K562 (cell line): ENCODE measurements at regions not wholly inside any gene's neighbourhood (a gene's known extent, or its start where the extent isn't known, plus 50 kb on each side); places are given as distances from the start of the nearest gene placed in this dataset.

Source experiments
- ATAC-seq: fragments of 200-7000 bp; cut with Tn5 transposase; 3 replicates; pipeline ENCODE4 v1.9.1; 2020; ENCODE audit warnings: moderate library complexity
- BruUV-seq: library from RNA; stranded (reverse); fragments of 400-500 nt; replicated peaks from 2 replicates; lab custom pipeline; 2021; lab: Mats Ljungman, UMichigan
- CTCF ChIA-PET: fragments of 300-600 bp; formaldehyde crosslinking; extraction: SDS; loops from one replicate; lab custom pipeline; 2021; ENCODE audit warnings: low intra/inter-chr PET ratio; lab: Yijun Ruan, JAX
- POLR2A ChIA-PET: fragments of 300-600, 350-650 bp; sonication (Branson Sonifier 250); formaldehyde crosslinking; extraction: SDS; loops from one replicate; lab custom pipeline; 2021; ENCODE audit warnings: antibody characterized with exemption, inconsistent platforms; lab: Yijun Ruan, JAX
- DNase-seq, 4 experiments: peaks; one replicate each; pipeline versions ENCODE4 v3.0.0 to v3.0.0-alpha.2; 2011 to 2018; ENCODE audit warnings: low spot score in 3 of 4, mixed read lengths in 3 of 4; ENCODE audit errors: extremely low read depth in 1 of 4
- FAIRE-seq: peaks from 2 replicates; lab custom pipeline; 2011; peaks lifted over from hg19 to GRCh38; lab: Jason Lieb, UNC
- H2AFZ ChIP-seq: 2 replicates; pipeline ENCODE4 v1.6.0; 2011; ENCODE audit warnings: low read depth, low read length, control low read depth, inconsistent platforms
- H3K27ac ChIP-seq: fragments of 200-600 bp; 3 replicates; pipeline ENCODE4 v1.8.0; 2011; ENCODE audit warnings: low read depth, mild to moderate bottlenecking, control low read depth, inconsistent platforms, low read length, moderate library complexity, mixed read lengths; ENCODE audit errors: extremely low read depth
- H3K27me3 ChIP-seq, 2 experiments: fragments of 300-600 bp in 1 of 2; 2 replicates in 1 of 2; 3 replicates in 1 of 2; pipeline versions ENCODE4 v1.6.0 to v1.8.0; 2011; ENCODE audit warnings: inconsistent platforms in 2 of 2, low read length in 2 of 2, mild to moderate bottlenecking in 1 of 2, mixed read lengths in 1 of 2, moderate library complexity in 1 of 2; ENCODE audit not compliant: control insufficient read depth in 2 of 2, insufficient read depth in 2 of 2
- H3K36me3 ChIP-seq: fragments of 300-600 bp; 3 replicates; pipeline ENCODE4 v1.8.0; 2011; ENCODE audit warnings: mild to moderate bottlenecking, low read length, inconsistent platforms; ENCODE audit not compliant: control insufficient read depth, insufficient read depth
- H3K4me1 ChIP-seq, 2 experiments: fragments of 200-600 bp in 1 of 2; replicated peaks in 1 of 2; 2 replicates in 1 of 2; 3 replicates in 1 of 2; pipeline versions ENCODE4 v1.5.1 to v1.8.0; 2011; ENCODE audit warnings: inconsistent platforms in 2 of 2, low read length in 2 of 2, mild to moderate bottlenecking in 1 of 2, mixed read lengths in 1 of 2, moderate library complexity in 1 of 2; ENCODE audit not compliant: control insufficient read depth in 2 of 2, insufficient read depth in 2 of 2
- H3K4me2 ChIP-seq: 2 replicates; pipeline ENCODE4 v1.6.1; 2011; ENCODE audit warnings: low read length, control low read depth, inconsistent platforms, mixed read lengths; ENCODE audit not compliant: insufficient read depth
- H3K4me3 ChIP-seq: fragments of 200-600 bp; sonication (generic), shearing (Covaris generic); 2 replicates; pipeline ENCODE4 v1.5.1; 2016; ENCODE audit warnings: control low read depth, inconsistent platforms
- H3K79me2 ChIP-seq: fragments of 200-600 bp; 3 replicates; pipeline ENCODE4 v1.8.0; 2011; ENCODE audit warnings: low read length, inconsistent platforms; ENCODE audit not compliant: control insufficient read depth, insufficient read depth
- H3K9ac ChIP-seq, 2 experiments: 2 replicates each; pipeline versions ENCODE4 v1.6.0 to v1.6.1; 2011; ENCODE audit warnings: low read depth in 2 of 2, low read length in 2 of 2, control low read depth in 1 of 2, inconsistent platforms in 1 of 2, mild to moderate bottlenecking in 1 of 2, mixed read lengths in 1 of 2; ENCODE audit not compliant: insufficient read depth in 1 of 2
- H3K9me1 ChIP-seq: one replicate; pipeline ENCODE4 v1.6.0; 2011; ENCODE audit warnings: inconsistent platforms, mild to moderate bottlenecking, low read length, moderate library complexity; ENCODE audit not compliant: control insufficient read depth, insufficient read depth
- H3K9me3 ChIP-seq: replicated peaks from 2 replicates; pipeline ENCODE4 v1.5.1; 2011; ENCODE audit warnings: low read depth, low read length, inconsistent platforms; ENCODE audit not compliant: control insufficient read depth, insufficient read depth
- H4K20me1 ChIP-seq: replicated peaks from 2 replicates; pipeline ENCODE4 v1.6.1; 2011; ENCODE audit warnings: low read length, inconsistent platforms, mixed read lengths; ENCODE audit not compliant: control insufficient read depth, insufficient read depth
- ATF2 ChIP-seq: sonication (generic); formaldehyde crosslinking; IDR thresholded peaks from 2 replicates; pipeline ENCODE4 v1.8.1; 2022; ENCODE audit warnings: missing genetic modification reagents
- BRD4 ChIP-seq: fragments of 200-600 bp; sonication (generic); IDR thresholded peaks from 2 replicates; pipeline ENCODE4 v1.6.1; 2017; ENCODE audit warnings: inconsistent platforms
- CEBPG ChIP-seq, 3 experiments: fragments of 200-800 bp in 1 of 3; sonication (Bioruptor generic) in 1 of 3; sonication (generic) in 1 of 3; formaldehyde crosslinking in 1 of 3; IDR thresholded peaks in 2 of 3; conservative IDR thresholded peaks in 1 of 3; 2 replicates each; pipeline versions ENCODE4 v1.6.1 to v1.8.0; 2016 to 2022; ENCODE audit warnings: missing compliant biosample characterization in 2 of 3, missing genetic modification characterization in 2 of 3, mild to moderate bottlenecking in 1 of 3, missing genetic modification reagents in 1 of 3
- E2F3 ChIP-seq: fragments of 250-450 bp; sonication (Bioruptor Pico); IDR thresholded peaks from 2 replicates; pipeline ENCODE4 v1.4.0; 2020; ENCODE audit warnings: mild to moderate bottlenecking
- HDAC3 ChIP-seq: fragments of 450-650 bp; IDR thresholded peaks from 2 replicates; pipeline ENCODE4 v1.6.1; 2018; ENCODE audit warnings: borderline replicate concordance, mild to moderate bottlenecking, moderate library complexity; ENCODE audit not compliant: partially characterized antibody
- JUN ChIP-seq, 2 experiments: sonication (generic) in 1 of 2; formaldehyde crosslinking in 1 of 2; IDR thresholded peaks; 2 replicates each; pipeline versions ENCODE4 v1.6.1 to v1.8.0; 2012 to 2022; ENCODE audit warnings: borderline replicate concordance in 2 of 2, mild to moderate bottlenecking in 2 of 2, improper control_type of control experiment in 1 of 2, low read depth in 1 of 2, low read length in 1 of 2, missing genetic modification reagents in 1 of 2
- RB1 ChIP-seq: fragments of 450-650 bp; IDR thresholded peaks from 2 replicates; pipeline ENCODE4 v1.6.1; 2017; ENCODE audit warnings: low read depth, mild to moderate bottlenecking
- RBM17 ChIP-seq: fragments of 200-400 bp; formaldehyde crosslinking; IDR thresholded peaks from 2 replicates; pipeline ENCODE4 v1.6.1; 2017; ENCODE audit warnings: low read depth, mild to moderate bottlenecking, low read length, borderline replicate concordance
- SMAD4 ChIP-seq: fragments of 250-450 bp; sonication (Bioruptor Pico); conservative IDR thresholded peaks from 2 replicates; pipeline ENCODE4 v1.8.0; 2021; ENCODE audit warnings: inconsistent platforms, mild to moderate bottlenecking, moderate library complexity
- TEAD4 ChIP-seq, 2 experiments: sonication (generic) in 1 of 2; formaldehyde crosslinking in 1 of 2; IDR thresholded peaks; 2 replicates each; pipeline versions ENCODE4 v1.6.1 to v1.8.0; 2012 to 2022; ENCODE audit warnings: borderline replicate concordance in 1 of 2, inconsistent platforms in 1 of 2, low read length in 1 of 2, mild to moderate bottlenecking in 1 of 2, missing genetic modification reagents in 1 of 2
- TFAM ChIP-seq: fragments of 250-450 bp; sonication (Bioruptor Pico); conservative IDR thresholded peaks from 2 replicates; pipeline ENCODE4 v1.5.0; 2021; ENCODE audit warnings: mild to moderate bottlenecking, moderate library complexity
- ZBTB2 ChIP-seq: fragments of 450-650 bp; IDR thresholded peaks from 2 replicates; pipeline ENCODE4 v1.6.1; 2016; ENCODE audit warnings: antibody characterized with exemption
- ZNF24 ChIP-seq: fragments of 450-650 bp; IDR thresholded peaks from 2 replicates; pipeline ENCODE4 v1.6.1; 2016
- ZNF324 ChIP-seq: fragments of 250-450 bp; sonication (Bioruptor Pico); IDR thresholded peaks from 2 replicates; pipeline ENCODE4 v1.4.0; 2020; ENCODE audit warnings: mild to moderate bottlenecking
- ZNF408 ChIP-seq: fragments of 250-450 bp; sonication (Bioruptor Pico); IDR thresholded peaks from 2 replicates; pipeline ENCODE4 v1.4.0; 2020; ENCODE audit warnings: low read depth, mild to moderate bottlenecking, moderate library complexity
- in situ Hi-C: fragments of 300-500 bp; cut with MboI; formaldehyde crosslinking; loops from 4 replicates; pipeline ENCODE4 v1.15.0; 2018; ENCODE audit warnings: inconsistent platforms, mixed read lengths
- intact Hi-C: fragments of 100-400 bp; cut with micrococcal nuclease; formaldehyde crosslinking; loops from 2 replicates; pipeline ENCODE4 v1.14.2; 2022
- TF ChIP-seq, protein P1 (sequence below): fragments of 200-800 bp; sonication (Bioruptor generic); IDR thresholded peaks from 2 replicates; pipeline ENCODE4 v1.6.1; 2017; ENCODE audit warnings: missing genetic modification characterization, missing compliant biosample characterization

DNA sequence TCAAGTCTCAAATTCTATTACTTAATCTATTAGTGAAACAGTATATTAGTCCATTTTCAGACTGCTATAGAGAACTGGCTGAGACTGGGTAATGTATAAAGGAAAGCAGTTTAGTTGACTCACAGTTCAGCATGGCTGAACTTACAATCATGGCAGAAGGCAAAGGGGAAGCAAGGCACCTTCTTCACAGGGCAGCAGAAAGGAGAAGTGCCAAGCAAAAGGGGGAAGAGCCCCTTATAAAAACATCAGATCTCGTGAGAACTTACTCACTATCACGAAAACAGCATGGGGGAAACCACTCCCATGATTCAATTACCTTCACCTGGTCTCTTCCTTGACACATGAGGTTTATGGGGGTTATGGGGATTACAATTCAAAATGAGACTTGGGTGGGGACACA, 67.9 kb upstream of the CHSY3 start (continued):
- TF ChIP-seq ATF2 (CRISPR knock-in tag) (no peak), TFAM (CRISPR knock-in tag) (no peak), ZNF408 (CRISPR knock-in tag) (no peak), TEAD4 (IDR thresholded peaks at IDR 0.05; ENCODE audit: low read length) (no peak), TEAD4 (CRISPR knock-in tag; IDR thresholded peaks at IDR 0.05; ENCODE audit: borderline replicate concordance) (no peak), E2F3 (no peak), ZBTB2 (no peak)
- TF ChIP-seq, protein P1, sequence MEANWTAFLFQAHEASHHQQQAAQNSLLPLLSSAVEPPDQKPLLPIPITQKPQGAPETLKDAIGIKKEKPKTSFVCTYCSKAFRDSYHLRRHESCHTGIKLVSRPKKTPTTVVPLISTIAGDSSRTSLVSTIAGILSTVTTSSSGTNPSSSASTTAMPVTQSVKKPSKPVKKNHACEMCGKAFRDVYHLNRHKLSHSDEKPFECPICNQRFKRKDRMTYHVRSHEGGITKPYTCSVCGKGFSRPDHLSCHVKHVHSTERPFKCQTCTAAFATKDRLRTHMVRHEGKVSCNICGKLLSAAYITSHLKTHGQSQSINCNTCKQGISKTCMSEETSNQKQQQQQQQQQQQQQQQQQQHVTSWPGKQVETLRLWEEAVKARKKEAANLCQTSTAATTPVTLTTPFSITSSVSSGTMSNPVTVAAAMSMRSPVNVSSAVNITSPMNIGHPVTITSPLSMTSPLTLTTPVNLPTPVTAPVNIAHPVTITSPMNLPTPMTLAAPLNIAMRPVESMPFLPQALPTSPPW (CRISPR knock-in tag) = no peak

GRCh38 chr5:129844764-129845163, 59.5 kb upstream of the CHSY3 start:
- intact Hi-C loops (no loop called here), in situ Hi-C loops (no loop called here)
- H3K79me2 ChIP-seq = no peaks in the 10 kb centered on the region
- no peak for FAIRE-seq
- H3K9ac ChIP-seq = no peak overlapping the region
- H3K9me3 ChIP-seq = no peaks in the 10 kb centered on the region
- no peak overlapping the region for H3K4me3 ChIP-seq
- H4K20me1 ChIP-seq = no peaks in the 10 kb centered on the region
- ChIA-PET CTCF (no interaction called here), POLR2A (no interaction called here)
- no peak for ATAC-seq
- no peaks in the 10 kb centered on the region for H3K36me3 ChIP-seq
- no peaks in the 10 kb centered on the region for H3K27me3 ChIP-seq
- H3K4me2 ChIP-seq = no peak overlapping the region
- BruUV-seq = no TSS peak
- no peak for DNase-seq
- no peak overlapping the region for H3K27ac ChIP-seq
- H3K4me1 ChIP-seq = no peaks in the 10 kb centered on the region
- no peak overlapping the region for H2AFZ ChIP-seq
- no peaks in the 10 kb centered on the region for H3K9me1 ChIP-seq
- no peak for TF ChIP-seq RB1
- no peak for TF ChIP-seq HDAC3
- no peak for TF ChIP-seq ZNF324 (CRISPR knock-in tag)
- TF ChIP-seq RBM17 = no peak
- TF ChIP-seq CEBPG (CRISPR knock-in tag; IDR thresholded peaks at IDR 0.05) = no peak
- TF ChIP-seq CEBPG (tag; conservative IDR thresholded peaks at IDR 0.05 in 1 of 2, IDR thresholded peaks at IDR 0.05 in 1 of 2) = no peak
- no peak for TF ChIP-seq SMAD4 (CRISPR knock-in tag)
- no peak for TF ChIP-seq ZNF24
- no peak for TF ChIP-seq JUN (IDR thresholded peaks at IDR 0.05; ENCODE audit: borderline replicate concordance, low read depth, low read length)
- no peak for TF ChIP-seq JUN (CRISPR knock-in tag; IDR thresholded peaks at IDR 0.05; ENCODE audit: borderline replicate concordance)
- TF ChIP-seq BRD4 = no peak
